ENCODE measurements at regions not wholly inside any gene's neighbourhood (a gene's known extent, or its start where the extent isn't known, plus 50 kb on each side); places are given as distances from the start of the nearest gene placed in this dataset.

GRCh38 chr10:113455947-113456346 lies 96.9 kb upstream of the HABP2 start:
- TF ChIP-seq GATA2 (IDR thresholded peaks at IDR 0.05; ENCODE audit: low read depth, low read length) (no peak), GATA3 (IDR thresholded peaks at IDR 0.05; ENCODE audit: low read depth, low read length) (no peak)

GRCh38 chr10:113456741-113457140 lies 96.1 kb upstream of the HABP2 start:
- TF ChIP-seq GATA2 (IDR thresholded peaks at IDR 0.05; ENCODE audit: low read depth, low read length) (no peak), GATA3 (IDR thresholded peaks at IDR 0.05; ENCODE audit: low read depth, low read length) (no peak)

- TF ChIP-seq GATA3 (IDR thresholded peaks at IDR 0.05; ENCODE audit: low read depth, low read length) (no peak), GATA2 (IDR thresholded peaks at IDR 0.05; ENCODE audit: low read depth, low read length) (no peak)
Measured at GRCh38 chr10:113457408-113457807, 95.4 kb upstream of the HABP2 start.

- no peak for TF ChIP-seq GATA3 (IDR thresholded peaks at IDR 0.05; ENCODE audit: low read depth, low read length)
- no peak for TF ChIP-seq GATA2 (IDR thresholded peaks at IDR 0.05; ENCODE audit: low read depth, low read length)
Measured at GRCh38 chr10:113458451-113458850, 94.4 kb upstream of the HABP2 start.

GRCh38 chr10:113458944-113459343 lies 93.9 kb upstream of the HABP2 start:
- TF ChIP-seq GATA2 (IDR thresholded peaks at IDR 0.05; ENCODE audit: low read depth, low read length) (no peak), GATA3 (IDR thresholded peaks at IDR 0.05; ENCODE audit: low read depth, low read length) (no peak)

GRCh38 chr10:113459626-113460280 lies 93.1 kb upstream of the HABP2 start:
- TF ChIP-seq GATA3 (IDR thresholded peaks at IDR 0.05; ENCODE audit: low read depth, low read length) (no peak), GATA2 (IDR thresholded peaks at IDR 0.05; ENCODE audit: low read depth, low read length) (no peak)

GRCh38 chr10:113463083-113463482 lies 89.8 kb upstream of the HABP2 start:
- TF ChIP-seq GATA2 (IDR thresholded peaks at IDR 0.05; ENCODE audit: low read depth, low read length), result no peak
- TF ChIP-seq GATA3 (IDR thresholded peaks at IDR 0.05; ENCODE audit: low read depth, low read length), result no peak

GRCh38 chr10:113463777-113464176 lies 89.1 kb upstream of the HABP2 start:
- TF ChIP-seq GATA3 (IDR thresholded peaks at IDR 0.05; ENCODE audit: low read depth, low read length) (no peak), GATA2 (IDR thresholded peaks at IDR 0.05; ENCODE audit: low read depth, low read length) (no peak)

- no peak for TF ChIP-seq GATA2 (IDR thresholded peaks at IDR 0.05; ENCODE audit: low read depth, low read length)
- TF ChIP-seq GATA3 (IDR thresholded peaks at IDR 0.05; ENCODE audit: low read depth, low read length), result no peak
Measured at GRCh38 chr10:113469796-113470195, 83.1 kb upstream of the HABP2 start.

- TF ChIP-seq GATA2 (IDR thresholded peaks at IDR 0.05; ENCODE audit: low read depth, low read length) (no peak), GATA3 (IDR thresholded peaks at IDR 0.05; ENCODE audit: low read depth, low read length) (no peak)
Measured at GRCh38 chr10:113470372-113471240, 82.2 kb upstream of the HABP2 start.

- TF ChIP-seq GATA3 (IDR thresholded peaks at IDR 0.05; ENCODE audit: low read depth, low read length) (no peak), GATA2 (IDR thresholded peaks at IDR 0.05; ENCODE audit: low read depth, low read length) (no peak)
Measured at GRCh38 chr10:113471241-113471996, 81.4 kb upstream of the HABP2 start.

GRCh38 chr10:113473011-113473410 lies 79.8 kb upstream of the HABP2 start:
- no peak for TF ChIP-seq GATA3 (IDR thresholded peaks at IDR 0.05; ENCODE audit: low read depth, low read length)
- TF ChIP-seq GATA2 (IDR thresholded peaks at IDR 0.05; ENCODE audit: low read depth, low read length), result no peak

GRCh38 chr10:113473851-113474250 lies 79.0 kb upstream of the HABP2 start:
- no peak for TF ChIP-seq GATA2 (IDR thresholded peaks at IDR 0.05; ENCODE audit: low read depth, low read length)

- TF ChIP-seq GATA2 (IDR thresholded peaks at IDR 0.05; ENCODE audit: low read depth, low read length) (no peak), GATA3 (IDR thresholded peaks at IDR 0.05; ENCODE audit: low read depth, low read length) (no peak)
Measured at GRCh38 chr10:113474752-113475151, 78.1 kb upstream of the HABP2 start.
